HG03565 (cell line): ENCODE measurements at regions not wholly inside any gene's neighbourhood (a gene's known extent, or its start where the extent isn't known, plus 50 kb on each side); places are given as distances from the start of the nearest gene placed in this dataset.

Source experiments
- ATAC-seq: cut with Tn5 transposase; IDR thresholded peaks from one replicate; pipeline ENCODE4 v1.9.1; 2021; ENCODE audit warnings: mild to moderate bottlenecking, moderate library complexity; ENCODE audit not compliant: unreplicated experiment

DNA sequence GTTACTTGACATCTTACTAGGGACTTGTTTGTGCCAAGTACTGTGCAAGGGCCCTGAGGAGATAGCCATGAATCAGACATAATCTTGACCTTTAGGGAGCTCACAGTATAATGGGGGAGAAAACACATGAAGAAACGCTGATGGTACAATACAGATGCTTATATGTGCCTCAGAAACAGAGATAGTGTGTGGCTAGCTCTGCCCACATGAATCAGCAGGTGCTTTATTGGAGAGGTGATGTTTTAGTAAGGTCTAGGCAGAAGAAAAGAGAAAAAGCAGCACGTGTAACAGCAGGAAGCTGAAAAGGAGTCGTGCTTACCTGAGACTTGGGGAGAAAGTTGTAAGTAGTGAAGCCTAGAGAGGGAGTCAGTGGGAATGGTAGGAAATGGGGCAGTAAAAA lies 60.6 kb upstream of the LMO4 start:
- no peak for ATAC-seq

DNA sequence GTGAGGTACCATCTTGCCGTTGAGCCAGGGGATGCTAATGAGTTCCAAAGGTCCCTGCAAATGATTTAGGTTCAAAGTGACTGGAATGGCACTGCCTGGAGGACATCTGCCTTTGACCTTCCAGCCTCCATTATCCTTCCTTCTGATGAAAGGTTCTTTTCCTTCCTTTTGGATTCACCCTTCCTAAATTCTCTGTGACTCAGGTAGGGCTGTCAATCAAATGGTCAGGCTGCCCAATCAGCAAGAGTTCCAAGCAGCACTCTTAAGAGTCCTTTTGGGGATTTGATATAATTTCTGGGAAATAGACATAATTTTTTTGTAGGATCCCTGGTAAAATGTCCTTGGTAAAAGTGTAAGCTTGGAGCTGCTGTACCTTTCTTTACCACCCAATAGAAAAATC lies 58.8 kb upstream of the LMO4 start:
- ATAC-seq: no peak

DNA sequence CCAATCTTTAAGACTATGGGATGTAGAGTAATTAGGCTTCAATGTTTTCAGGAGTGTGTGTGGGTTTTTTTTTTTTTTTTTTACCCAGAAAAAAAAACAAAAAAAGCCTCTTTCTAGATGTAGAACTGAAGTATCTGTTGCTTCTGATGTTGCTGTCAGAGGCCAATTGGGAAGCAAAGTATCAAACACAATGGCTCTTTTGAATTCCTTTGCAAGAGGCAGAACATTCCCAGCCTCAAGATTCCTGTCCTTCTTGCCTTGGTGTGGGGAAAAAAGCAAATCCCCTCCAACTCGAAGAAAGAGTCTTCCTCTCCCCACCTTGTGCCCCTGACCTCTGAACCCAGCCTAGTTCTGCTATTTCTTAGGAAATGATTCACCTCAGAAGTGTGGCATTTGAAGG lies 55.4 kb upstream of the LMO4 start:
- no peak for ATAC-seq

- ATAC-seq: no peak
Measured at GRCh38 chr1:87274851-87275250, 53.8 kb upstream of the LMO4 start.

- no peak for ATAC-seq
Measured at GRCh38 chr1:87278825-87279535, 49.7 kb upstream of the LMO4 start.
